22Rv1 (cell line): ENCODE measurements at regions not wholly inside any gene's neighbourhood (a gene's known extent, or its start where the extent isn't known, plus 50 kb on each side); places are given as distances from the start of the nearest gene placed in this dataset.

Experiments used
- ZFX ChIP-seq: fragments of 450-650 bp; IDR thresholded peaks from 2 replicates; pipeline ENCODE4 v1.6.1; 2017; ENCODE audit warnings: antibody characterized with exemption, borderline replicate concordance
- TF ChIP-seq, protein P1 (sequence below): fragments of 450-650 bp; IDR thresholded peaks from 2 replicates; pipeline ENCODE4 v1.5.1; 2017; ENCODE audit warnings: mild to moderate bottlenecking

DNA sequence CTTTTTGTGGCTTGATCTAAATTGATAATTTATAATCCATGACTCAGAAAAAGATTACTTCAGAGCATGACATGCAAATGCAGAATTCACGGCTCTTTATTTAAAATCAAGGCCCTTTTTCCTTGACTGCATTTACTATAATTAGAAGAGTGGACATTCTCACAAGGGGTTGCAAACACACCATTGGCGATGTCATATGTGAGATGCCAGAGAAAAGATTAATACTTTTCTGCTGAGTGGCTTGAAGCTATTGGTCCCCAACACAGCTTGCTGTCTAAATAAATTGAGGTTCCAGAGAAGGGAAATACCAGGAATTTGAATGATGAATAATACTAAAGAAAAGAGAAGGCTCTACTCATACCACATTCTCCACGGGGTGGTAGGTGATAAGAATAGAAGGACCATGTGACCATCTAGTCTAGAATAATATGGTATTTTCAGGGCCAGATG lies 78.7 kb upstream of the ARID5B start:
- TF ChIP-seq, protein P1, sequence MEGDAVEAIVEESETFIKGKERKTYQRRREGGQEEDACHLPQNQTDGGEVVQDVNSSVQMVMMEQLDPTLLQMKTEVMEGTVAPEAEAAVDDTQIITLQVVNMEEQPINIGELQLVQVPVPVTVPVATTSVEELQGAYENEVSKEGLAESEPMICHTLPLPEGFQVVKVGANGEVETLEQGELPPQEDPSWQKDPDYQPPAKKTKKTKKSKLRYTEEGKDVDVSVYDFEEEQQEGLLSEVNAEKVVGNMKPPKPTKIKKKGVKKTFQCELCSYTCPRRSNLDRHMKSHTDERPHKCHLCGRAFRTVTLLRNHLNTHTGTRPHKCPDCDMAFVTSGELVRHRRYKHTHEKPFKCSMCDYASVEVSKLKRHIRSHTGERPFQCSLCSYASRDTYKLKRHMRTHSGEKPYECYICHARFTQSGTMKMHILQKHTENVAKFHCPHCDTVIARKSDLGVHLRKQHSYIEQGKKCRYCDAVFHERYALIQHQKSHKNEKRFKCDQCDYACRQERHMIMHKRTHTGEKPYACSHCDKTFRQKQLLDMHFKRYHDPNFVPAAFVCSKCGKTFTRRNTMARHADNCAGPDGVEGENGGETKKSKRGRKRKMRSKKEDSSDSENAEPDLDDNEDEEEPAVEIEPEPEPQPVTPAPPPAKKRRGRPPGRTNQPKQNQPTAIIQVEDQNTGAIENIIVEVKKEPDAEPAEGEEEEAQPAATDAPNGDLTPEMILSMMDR, result no peak
- TF ChIP-seq ZFX, result no peak
